ENCODE measurements at regions not wholly inside any gene's neighbourhood (a gene's known extent, or its start where the extent isn't known, plus 50 kb on each side); places are given as distances from the start of the nearest gene placed in this dataset.

- Histone ChIP-seq H3K9ac (replicated peaks in 1 of 4; ENCODE audit: extremely low read depth in 1 of 4, low read depth in 3 of 4, low read length in 3 of 4) (no peak overlapping the region), H3K18ac (ENCODE audit: extremely low read depth, low read length) (no peak overlapping the region), H3K4me1 (replicated peaks in 1 of 4; ENCODE audit: control insufficient read depth in 3 of 4, insufficient read depth in 4 of 4, low read length in 3 of 4) (no peaks in the 10 kb centered on the region), H3K79me2 (ENCODE audit: control insufficient read depth in 1 of 2, insufficient read depth in 2 of 2, low read length in 2 of 2) (no peaks in the 10 kb centered on the region), H3K27me3 (replicated peaks in 1 of 4; ENCODE audit: control insufficient read depth in 3 of 4, extremely low read depth in 1 of 4, insufficient read depth in 3 of 4, low read length in 3 of 4) (no peaks in the 10 kb centered on the region), H3K23ac (ENCODE audit: insufficient read length) (no peak overlapping the region), H3K4ac (replicated peaks; ENCODE audit: insufficient read length, low read depth, low read length) (no peak overlapping the region), H2AK5ac (ENCODE audit: low read depth, low read length) (no peak overlapping the region), H2BK120ac (replicated peaks; ENCODE audit: low read depth, low read length) (no peak overlapping the region), H3K23me2 (ENCODE audit: low read depth, low read length) (no peaks in the 10 kb centered on the region), H2BK20ac (ENCODE audit: low read length) (no peak overlapping the region), H3K79me1 (ENCODE audit: low read depth, low read length) (no peaks in the 10 kb centered on the region), H2BK12ac (ENCODE audit: low read depth, low read length) (no peak overlapping the region), H4K91ac (replicated peaks; ENCODE audit: insufficient read length, low read length) (no peak overlapping the region), H3K14ac (ENCODE audit: insufficient read length) (no peak overlapping the region), H3K36me3 (ENCODE audit: control insufficient read depth in 2 of 4, insufficient read depth in 4 of 4, low read length in 3 of 4) (no peaks in the 10 kb centered on the region; a peak in 1 of 8 replicates), H3K56ac (replicated peaks; ENCODE audit: insufficient read length, low read depth, low read length) (no peak overlapping the region), H3K4me3 (ENCODE audit: extremely low read depth in 1 of 4, insufficient read depth in 2 of 4, low read depth in 3 of 4, low read length in 4 of 4) (no peak overlapping the region), H3K27ac (ENCODE audit: low read depth, low read length) (no peak overlapping the region), H2AFZ (ENCODE audit: low read length) (no peak overlapping the region), H4K5ac (ENCODE audit: insufficient read length, low read depth, low read length) (no peak overlapping the region), H2BK5ac (ENCODE audit: low read depth, low read length) (no peak overlapping the region), H4K8ac (ENCODE audit: extremely low read depth, insufficient read depth, low read length) (no peak overlapping the region), H3K4me2 (ENCODE audit: insufficient read depth in 1 of 2, low read depth in 2 of 2, low read length in 2 of 2) (no peak overlapping the region), H4K20me1 (replicated peaks in 1 of 2; ENCODE audit: control insufficient read depth in 1 of 2, insufficient read depth in 2 of 2, low read length in 2 of 2) (no peaks in the 10 kb centered on the region), H3K9me3 (ENCODE audit: insufficient read depth in 2 of 2, low read depth in 1 of 2, low read length in 1 of 2) (peaks cover 6 to 12% of the 10 kb centered on the region in 2 experiments; a peak in 2 of 4 replicates), H2BK15ac (ENCODE audit: low read length) (no peak overlapping the region)
- POLR2A ChIA-PET (ENCODE audit: partially characterized antibody) = no interaction called here
- TF ChIP-seq MAX (IDR thresholded peaks at IDR 0.05) (no peak), KDM5A (IDR thresholded peaks at IDR 0.05; ENCODE audit: low read length) (no peak), CHD1 (IDR thresholded peaks at IDR 0.05; ENCODE audit: low read depth, low read length) (no peak), BACH1 (IDR thresholded peaks at IDR 0.05; ENCODE audit: low read length) (no peak), BRCA1 (IDR thresholded peaks at IDR 0.05; ENCODE audit: low read depth, low read length) (no peak), SP1 (IDR thresholded peaks at IDR 0.05; ENCODE audit: low read depth, low read length) (no peak), ATF3 (IDR thresholded peaks at IDR 0.05; ENCODE audit: insufficient read depth, low read depth, low read length) (no peak), CTCF (IDR thresholded peaks at IDR 0.05; ENCODE audit: control extremely low read depth in 1 of 3, insufficient read depth in 1 of 3, low read depth in 1 of 3, low read length in 3 of 3) (no peak)
- CTCF ChIA-PET (ENCODE audit: partially characterized antibody) = interaction anchor here (0.6 kb wide), 1 partner anchor 35 kb away, joined by 3 read pairs; no protein-coding TSS in a partner anchor
- WGBS, 2 experiments (ENCODE audit: extremely low coverage in 1 of 2, insufficient coverage in 1 of 2, insufficient read length in 1 of 2, insufficient replicate concordance in 2 of 2, low coverage in 1 of 2, low lambda C conversion rate in 2 of 2, missing lambda C conversion rate in 1 of 2) = 90% methylated on average over 7 of the region's 7 CpGs; no CpG with 5 or more reads in 1 of the 2 experiments
- FAIRE-seq = no peak
- no peak for DNase-seq (ENCODE audit: low read depth in 1 of 2, low spot score in 2 of 2)
These were observed 170.5 kb downstream of the FOXD2 start for GRCh38 chr1:47608296-47608875.

Data from H1 (cell line).